ENCODE measurements at regions not wholly inside any gene's neighbourhood (a gene's known extent, or its start where the extent isn't known, plus 50 kb on each side); places are given as distances from the start of the nearest gene placed in this dataset.

DNA sequence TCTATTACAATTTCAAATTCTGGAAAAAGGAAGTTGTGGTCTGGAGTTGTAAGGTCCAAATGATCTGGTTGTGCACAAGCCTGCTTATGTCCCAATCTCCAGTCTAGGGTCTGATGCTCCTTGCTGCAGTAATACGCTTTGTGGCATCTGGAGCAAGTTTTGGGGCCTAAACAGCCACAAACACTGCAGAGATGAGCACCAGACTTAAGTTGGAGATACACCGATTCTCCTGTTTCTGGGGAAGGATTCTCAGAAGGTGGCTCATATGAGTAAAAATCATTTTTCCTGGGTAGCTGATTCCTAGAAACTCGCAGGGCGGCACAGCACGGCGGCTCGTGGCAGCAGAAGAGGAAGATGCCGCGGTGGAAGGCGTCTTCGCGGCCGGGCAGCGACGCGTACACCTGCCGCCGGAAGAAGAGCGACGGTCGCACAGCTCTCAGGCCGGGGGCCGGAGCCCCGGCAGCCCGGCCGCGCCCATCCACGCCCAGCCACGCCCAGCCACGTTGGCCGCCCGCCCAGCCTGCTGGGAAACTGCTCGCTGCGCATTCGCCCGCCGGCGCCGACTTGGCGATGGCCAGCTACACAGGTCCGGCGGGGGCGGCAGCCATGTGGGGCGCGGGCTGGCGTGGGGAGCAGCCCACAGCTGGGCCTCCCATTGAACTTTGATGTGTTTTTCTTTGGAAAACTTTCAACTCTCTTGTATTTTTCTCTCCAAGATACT lies 129.0 kb downstream of the ASCL4 start:
- Histone ChIP-seq H4K20me1 (ENCODE audit: control insufficient read depth, insufficient read depth, low read length, poor library complexity, severe bottlenecking) (no peaks in the 10 kb centered on the region), H3K27ac (ENCODE audit: low read length in 2 of 2) (no peak overlapping the region), H3K9me3 (ENCODE audit: control extremely low read depth in 1 of 3, control insufficient read depth in 2 of 3, insufficient read depth in 1 of 3, low read length in 2 of 3) (peaks cover 0 to 8% (median 0%) of the 10 kb centered on the region in 3 donors), H2AFZ (ENCODE audit: insufficient read depth, low read depth, low read length, poor library complexity, severe bottlenecking) (peak overlapping the region; percentile 68), H3K36me3 (replicated peaks in 1 of 2; ENCODE audit: control extremely low read depth in 1 of 2, control insufficient read depth in 1 of 2, extremely low read depth in 1 of 2, insufficient read depth in 2 of 2, low read length in 1 of 2) (no peaks in the 10 kb centered on the region), H3K27me3 (replicated peaks in 1 of 4; ENCODE audit: control extremely low read depth in 1 of 4, control insufficient read depth in 3 of 4, insufficient read depth in 4 of 4, low read length in 3 of 4) (peaks cover 0 to 43% (median 30%) of the 10 kb centered on the region in 4 experiments), H3K4me2 (replicated peaks; ENCODE audit: low read depth, low read length, poor library complexity, severe bottlenecking) (peak overlapping the region; percentile 70), H3K9ac (ENCODE audit: low read length) (peak overlapping the region; percentile 15), H3K4me1 (ENCODE audit: control insufficient read depth in 2 of 2, insufficient read depth in 2 of 2, low read length in 2 of 2) (peaks cover 7 to 13% of the 10 kb centered on the region in 2 donors), H3K4me3 (ENCODE audit: control extremely low read depth in 1 of 5, extremely low read depth in 1 of 5, insufficient read depth in 1 of 5, low read depth in 2 of 5, low read length in 4 of 5) (peak overlapping the region in 4 of 5 experiments; percentile 18 to 51 (median 34)), H3K79me2 (ENCODE audit: control insufficient read depth, insufficient read depth, low read length) (no peaks in the 10 kb centered on the region)
- ATAC-seq (ENCODE audit: low read depth), result peak; percentile 97
- Mint-ChIP-seq H3K27me3 (peaks cover 47% of the 10 kb centered on the region), H3K4me3 (peak overlapping the region; percentile 84), H3K27ac (peak overlapping the region; percentile 77), H3K9me3 (ENCODE audit: insufficient read depth) (no peaks in the 10 kb centered on the region), H3K4me1 (peaks cover 13% of the 10 kb centered on the region)
- intact Hi-C loops (cut with micrococcal nuclease), result loop anchor here (5.0 kb wide), 1 partner anchor 609 kb away; no protein-coding TSS in a partner anchor
- CTCF ChIA-PET, result interaction anchor here (0.7 to 0.9 kb wide), 2 partner anchors 9 to 599 kb away, joined by 3 to 4 read pairs; no protein-coding TSS in a partner anchor
- WGBS (ENCODE audit: insufficient coverage), result 2% methylated on average over 42 of the region's 46 CpGs
- no peak for TF ChIP-seq CTCF (IDR thresholded peaks at IDR 0.05)
- TF ChIP-seq EZH2 (IDR thresholded peaks at IDR 0.05; ENCODE audit: borderline replicate concordance, insufficient read depth, low read depth, low read length, poor library complexity, severe bottlenecking), result no peak
- POLR2A ChIA-PET, result interaction anchor here (0.9 kb wide), 1 partner anchor 174 kb away, joined by 10 read pairs; no protein-coding TSS in a partner anchor
- peak; percentile 73 for DNase-seq

DNA sequence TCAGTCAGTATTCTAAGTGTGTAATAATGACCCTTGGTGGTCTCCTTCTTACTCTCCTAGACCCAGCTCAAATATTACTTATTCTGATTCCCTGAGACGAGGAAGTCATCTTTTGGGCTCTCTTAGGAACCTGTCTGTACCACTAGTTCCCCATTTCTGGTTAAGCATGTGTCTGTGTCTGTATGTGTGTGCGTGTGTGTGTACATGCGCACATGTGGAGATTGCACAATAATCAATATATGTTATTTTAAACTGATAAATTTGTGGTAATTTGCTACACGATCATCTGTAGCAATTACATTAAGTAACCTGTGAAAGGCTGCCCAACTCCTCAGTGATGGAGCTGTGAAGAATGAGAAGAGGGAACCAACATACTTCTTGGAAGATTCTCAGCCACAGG lies 132.2 kb downstream of the ASCL4 start:
- TF ChIP-seq CTCF (IDR thresholded peaks at IDR 0.05), result no peak
- no peak for TF ChIP-seq EZH2 (IDR thresholded peaks at IDR 0.05; ENCODE audit: borderline replicate concordance, insufficient read depth, low read depth, low read length, poor library complexity, severe bottlenecking)
- Histone ChIP-seq H3K9ac (ENCODE audit: low read length) (no peak overlapping the region), H3K27me3 (replicated peaks in 1 of 4; ENCODE audit: control extremely low read depth in 1 of 4, control insufficient read depth in 3 of 4, insufficient read depth in 4 of 4, low read length in 3 of 4) (peaks cover 0 to 66% (median 34%) of the 10 kb centered on the region in 4 experiments), H3K4me1 (ENCODE audit: control insufficient read depth in 2 of 2, insufficient read depth in 2 of 2, low read length in 2 of 2) (peaks cover 7 to 13% of the 10 kb centered on the region in 2 donors), H3K36me3 (replicated peaks in 1 of 2; ENCODE audit: control extremely low read depth in 1 of 2, control insufficient read depth in 1 of 2, extremely low read depth in 1 of 2, insufficient read depth in 2 of 2, low read length in 1 of 2) (no peaks in the 10 kb centered on the region), H2AFZ (ENCODE audit: insufficient read depth, low read depth, low read length, poor library complexity, severe bottlenecking) (no peak overlapping the region), H3K4me3 (ENCODE audit: control extremely low read depth in 1 of 5, extremely low read depth in 1 of 5, insufficient read depth in 1 of 5, low read depth in 2 of 5, low read length in 4 of 5) (no peak overlapping the region), H3K27ac (ENCODE audit: low read length in 2 of 2) (no peak overlapping the region), H3K9me3 (ENCODE audit: control extremely low read depth in 1 of 3, control insufficient read depth in 2 of 3, insufficient read depth in 1 of 3, low read length in 2 of 3) (peaks cover 0 to 8% (median 0%) of the 10 kb centered on the region in 3 donors), H3K79me2 (ENCODE audit: control insufficient read depth, insufficient read depth, low read length) (no peaks in the 10 kb centered on the region), H3K4me2 (replicated peaks; ENCODE audit: low read depth, low read length, poor library complexity, severe bottlenecking) (no peak overlapping the region), H4K20me1 (ENCODE audit: control insufficient read depth, insufficient read depth, low read length, poor library complexity, severe bottlenecking) (no peaks in the 10 kb centered on the region)
- no peak overlapping the region for H3K4me3 Mint-ChIP-seq
- ATAC-seq (ENCODE audit: low read depth), result no peak
- H3K9me3 Mint-ChIP-seq (ENCODE audit: insufficient read depth), result no peaks in the 10 kb centered on the region
- CTCF ChIA-PET, result interaction anchor here (0.9 to 1.3 kb wide), 2 partner anchors 21 to 67 kb away, joined by 3 to 5 read pairs; no protein-coding TSS in a partner anchor
- H3K27ac Mint-ChIP-seq, result no peak overlapping the region
- POLR2A ChIA-PET, result no interaction called here
- WGBS (ENCODE audit: insufficient coverage), result no CpG with 5 or more reads among the region's 4 CpGs
- intact Hi-C loops (cut with micrococcal nuclease), result no loop called here
- peak; percentile 19 for DNase-seq
- H3K4me1 Mint-ChIP-seq, result peaks cover 13% of the 10 kb centered on the region
- H3K27me3 Mint-ChIP-seq, result peaks cover 63% of the 10 kb centered on the region
